ENCODE measurements at regions not wholly inside any gene's neighbourhood (a gene's known extent, or its start where the extent isn't known, plus 50 kb on each side); places are given as distances from the start of the nearest gene placed in this dataset.

DNA sequence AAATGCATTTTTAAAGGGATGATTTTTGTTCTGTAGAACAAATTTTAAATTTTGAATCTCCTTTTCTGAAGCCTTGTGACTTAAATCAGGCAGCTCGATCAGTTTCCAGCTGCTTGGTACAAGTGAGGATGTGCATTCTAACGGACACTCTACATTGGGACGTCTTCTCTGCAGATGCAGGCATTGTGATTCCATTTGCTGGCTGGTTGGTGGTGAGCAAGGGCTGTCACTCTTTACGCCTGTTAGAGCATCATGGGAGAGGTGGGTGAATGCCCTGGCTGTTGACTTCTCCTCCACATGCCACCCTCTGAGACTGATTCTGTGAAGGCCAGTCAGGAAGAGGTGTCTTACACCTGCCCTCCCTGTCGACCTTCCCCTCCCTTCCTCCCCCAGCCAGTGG is 240.5 kb upstream of the RNF32 start:
- no peaks in the 10 kb centered on the region for H3K27me3 ChIP-seq (ENCODE audit: control insufficient read depth, low read length)
- no peaks in the 10 kb centered on the region for H3K9me3 ChIP-seq (ENCODE audit: control insufficient read depth, insufficient read depth, low read length)
- H3K9me2 ChIP-seq (replicated peaks; ENCODE audit: control insufficient read depth, low read length) = no peaks in the 10 kb centered on the region
- H3K27ac ChIP-seq (ENCODE audit: low read depth, low read length) = no peak overlapping the region
- no peak overlapping the region for H3K4me2 ChIP-seq (ENCODE audit: low read length)
- no peaks in the 10 kb centered on the region for H4K20me1 ChIP-seq (ENCODE audit: control insufficient read depth, insufficient read depth, low read depth, low read length)
- no peaks in the 10 kb centered on the region for H3K79me2 ChIP-seq (ENCODE audit: control insufficient read depth, low read length)
- no peak overlapping the region for H3K4me3 ChIP-seq (ENCODE audit: low read length)
- TF ChIP-seq EZH2phosphoT487 (IDR thresholded peaks at IDR 0.05; ENCODE audit: borderline replicate concordance, low read length) = no peak
- TF ChIP-seq, protein P1, sequence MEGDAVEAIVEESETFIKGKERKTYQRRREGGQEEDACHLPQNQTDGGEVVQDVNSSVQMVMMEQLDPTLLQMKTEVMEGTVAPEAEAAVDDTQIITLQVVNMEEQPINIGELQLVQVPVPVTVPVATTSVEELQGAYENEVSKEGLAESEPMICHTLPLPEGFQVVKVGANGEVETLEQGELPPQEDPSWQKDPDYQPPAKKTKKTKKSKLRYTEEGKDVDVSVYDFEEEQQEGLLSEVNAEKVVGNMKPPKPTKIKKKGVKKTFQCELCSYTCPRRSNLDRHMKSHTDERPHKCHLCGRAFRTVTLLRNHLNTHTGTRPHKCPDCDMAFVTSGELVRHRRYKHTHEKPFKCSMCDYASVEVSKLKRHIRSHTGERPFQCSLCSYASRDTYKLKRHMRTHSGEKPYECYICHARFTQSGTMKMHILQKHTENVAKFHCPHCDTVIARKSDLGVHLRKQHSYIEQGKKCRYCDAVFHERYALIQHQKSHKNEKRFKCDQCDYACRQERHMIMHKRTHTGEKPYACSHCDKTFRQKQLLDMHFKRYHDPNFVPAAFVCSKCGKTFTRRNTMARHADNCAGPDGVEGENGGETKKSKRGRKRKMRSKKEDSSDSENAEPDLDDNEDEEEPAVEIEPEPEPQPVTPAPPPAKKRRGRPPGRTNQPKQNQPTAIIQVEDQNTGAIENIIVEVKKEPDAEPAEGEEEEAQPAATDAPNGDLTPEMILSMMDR (IDR thresholded peaks at IDR 0.05; ENCODE audit: low read depth, low read length, poor library complexity, severe bottlenecking) = no peak
- H3K4me1 ChIP-seq (ENCODE audit: control insufficient read depth, low read length) = no peaks in the 10 kb centered on the region
- no peaks in the 10 kb centered on the region for H3K36me3 ChIP-seq (ENCODE audit: control insufficient read depth, low read length)
- no peaks in the 10 kb centered on the region for H3F3A ChIP-seq (ENCODE audit: control insufficient read depth, insufficient read depth)

DNA sequence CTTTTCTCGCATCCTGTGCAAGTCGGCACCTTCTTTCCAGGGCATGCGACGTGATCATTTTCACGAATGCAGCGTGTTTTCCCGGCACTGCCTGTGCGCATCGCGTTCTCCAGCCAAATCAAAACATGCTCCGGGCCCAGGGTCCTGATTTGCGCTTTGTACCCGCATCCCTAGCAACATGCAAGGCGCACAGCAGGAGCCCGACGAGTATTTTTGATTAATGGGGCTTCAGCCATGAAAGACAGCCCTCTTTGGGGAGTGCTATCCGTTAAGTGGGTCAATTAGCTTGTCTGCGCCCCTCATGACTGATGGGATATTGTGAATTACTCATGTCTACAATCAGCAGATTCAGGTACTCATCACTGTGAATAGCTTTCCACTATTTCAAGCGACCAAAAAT is 243.3 kb upstream of the RNF32 start:
- Histone ChIP-seq H3K4me3 (ENCODE audit: low read length) (no peak overlapping the region), H3K27me3 (ENCODE audit: control insufficient read depth, low read length) (no peaks in the 10 kb centered on the region), H3K4me2 (ENCODE audit: low read length) (no peak overlapping the region), H3K79me2 (ENCODE audit: control insufficient read depth, low read length) (no peaks in the 10 kb centered on the region), H3F3A (ENCODE audit: control insufficient read depth, insufficient read depth) (no peaks in the 10 kb centered on the region), H3K36me3 (ENCODE audit: control insufficient read depth, low read length) (no peaks in the 10 kb centered on the region), H3K9me2 (replicated peaks; ENCODE audit: control insufficient read depth, low read length) (no peaks in the 10 kb centered on the region), H3K9me3 (ENCODE audit: control insufficient read depth, insufficient read depth, low read length) (no peaks in the 10 kb centered on the region), H3K27ac (ENCODE audit: low read depth, low read length) (no peak overlapping the region), H3K4me1 (ENCODE audit: control insufficient read depth, low read length) (no peaks in the 10 kb centered on the region), H4K20me1 (ENCODE audit: control insufficient read depth, insufficient read depth, low read depth, low read length) (no peaks in the 10 kb centered on the region)
- TF ChIP-seq EZH2phosphoT487 (IDR thresholded peaks at IDR 0.05; ENCODE audit: borderline replicate concordance, low read length) = no peak
- TF ChIP-seq, protein P1 (IDR thresholded peaks at IDR 0.05; ENCODE audit: low read depth, low read length, poor library complexity, severe bottlenecking) = no peak

GRCh38 chr7:156389116-156389692 is 251.4 kb upstream of the RNF32 start:
- no peak overlapping the region for H3K4me2 ChIP-seq (ENCODE audit: low read length)
- no peak overlapping the region for H3K4me3 ChIP-seq (ENCODE audit: low read length)
- H3K9me3 ChIP-seq (ENCODE audit: control insufficient read depth, insufficient read depth, low read length) = no peaks in the 10 kb centered on the region
- no peaks in the 10 kb centered on the region for H3K36me3 ChIP-seq (ENCODE audit: control insufficient read depth, low read length)
- no peaks in the 10 kb centered on the region for H3F3A ChIP-seq (ENCODE audit: control insufficient read depth, insufficient read depth)
- no peaks in the 10 kb centered on the region for H3K27me3 ChIP-seq (ENCODE audit: control insufficient read depth, low read length)
- TF ChIP-seq EZH2phosphoT487 (IDR thresholded peaks at IDR 0.05; ENCODE audit: borderline replicate concordance, low read length) = no peak
- TF ChIP-seq, protein P1 (IDR thresholded peaks at IDR 0.05; ENCODE audit: low read depth, low read length, poor library complexity, severe bottlenecking) = no peak
- H4K20me1 ChIP-seq (ENCODE audit: control insufficient read depth, insufficient read depth, low read depth, low read length) = no peaks in the 10 kb centered on the region
- H3K9me2 ChIP-seq (replicated peaks; ENCODE audit: control insufficient read depth, low read length) = no peaks in the 10 kb centered on the region
- H3K27ac ChIP-seq (ENCODE audit: low read depth, low read length) = no peak overlapping the region
- no peaks in the 10 kb centered on the region for H3K79me2 ChIP-seq (ENCODE audit: control insufficient read depth, low read length)
- no peaks in the 10 kb centered on the region for H3K4me1 ChIP-seq (ENCODE audit: control insufficient read depth, low read length)

Data from DOHH2 (cell line).